VCaP (cell line): ENCODE measurements at regions not wholly inside any gene's neighbourhood (a gene's known extent, or its start where the extent isn't known, plus 50 kb on each side); places are given as distances from the start of the nearest gene placed in this dataset.

Source experiments
- H3K27ac ChIP-seq: fragments of 450-650 bp; 2 replicates; pipeline ENCODE4 v1.5.1; 2017
- TF ChIP-seq, protein P1 (sequence below): fragments of 450-650 bp; conservative IDR thresholded peaks from 2 replicates; pipeline ENCODE4 v1.5.1; 2017; ENCODE audit warnings: mild to moderate bottlenecking, moderate library complexity

DNA sequence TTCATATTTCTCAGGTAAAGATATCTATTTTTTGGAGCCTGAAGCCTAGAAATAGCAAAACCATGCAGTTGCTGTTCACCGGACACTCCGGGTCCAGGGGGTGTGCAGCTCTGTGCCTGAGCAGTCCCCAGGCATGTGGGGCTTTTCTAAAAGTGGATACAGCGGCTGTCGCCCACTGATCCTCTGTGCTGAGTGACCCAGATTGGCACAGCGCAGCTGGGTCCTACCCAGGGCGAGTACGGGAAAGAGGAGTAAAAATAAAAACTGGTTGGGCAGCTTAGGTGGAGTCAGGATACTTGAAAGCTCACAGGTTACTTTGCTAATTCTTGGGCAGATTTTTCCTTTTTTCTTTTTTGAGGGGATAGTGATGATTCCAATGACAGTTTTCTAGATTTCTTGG, 118.8 kb downstream of the UCHL1 start:
- TF ChIP-seq, protein P1, sequence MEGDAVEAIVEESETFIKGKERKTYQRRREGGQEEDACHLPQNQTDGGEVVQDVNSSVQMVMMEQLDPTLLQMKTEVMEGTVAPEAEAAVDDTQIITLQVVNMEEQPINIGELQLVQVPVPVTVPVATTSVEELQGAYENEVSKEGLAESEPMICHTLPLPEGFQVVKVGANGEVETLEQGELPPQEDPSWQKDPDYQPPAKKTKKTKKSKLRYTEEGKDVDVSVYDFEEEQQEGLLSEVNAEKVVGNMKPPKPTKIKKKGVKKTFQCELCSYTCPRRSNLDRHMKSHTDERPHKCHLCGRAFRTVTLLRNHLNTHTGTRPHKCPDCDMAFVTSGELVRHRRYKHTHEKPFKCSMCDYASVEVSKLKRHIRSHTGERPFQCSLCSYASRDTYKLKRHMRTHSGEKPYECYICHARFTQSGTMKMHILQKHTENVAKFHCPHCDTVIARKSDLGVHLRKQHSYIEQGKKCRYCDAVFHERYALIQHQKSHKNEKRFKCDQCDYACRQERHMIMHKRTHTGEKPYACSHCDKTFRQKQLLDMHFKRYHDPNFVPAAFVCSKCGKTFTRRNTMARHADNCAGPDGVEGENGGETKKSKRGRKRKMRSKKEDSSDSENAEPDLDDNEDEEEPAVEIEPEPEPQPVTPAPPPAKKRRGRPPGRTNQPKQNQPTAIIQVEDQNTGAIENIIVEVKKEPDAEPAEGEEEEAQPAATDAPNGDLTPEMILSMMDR, result no peak
- peak overlapping the region; percentile 63 for H3K27ac ChIP-seq

DNA sequence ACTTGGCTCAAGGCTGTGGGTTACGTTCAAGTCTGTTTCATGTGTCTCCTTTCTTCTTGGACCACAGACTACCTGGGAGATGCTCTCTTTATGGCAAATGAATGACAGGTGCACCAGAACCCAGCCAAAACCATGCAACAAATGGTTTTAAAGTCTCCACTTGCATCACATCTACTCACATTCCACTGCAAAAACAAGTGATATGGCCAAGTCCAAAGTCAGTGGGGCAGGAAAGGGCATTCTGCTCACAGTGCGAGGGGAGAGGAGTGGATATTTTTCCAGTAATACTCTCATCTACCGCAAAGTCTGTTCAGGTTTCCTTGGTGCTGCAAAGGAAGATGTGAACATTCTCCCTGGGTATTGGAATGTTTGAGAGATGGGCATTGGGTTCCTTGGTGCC, 120.5 kb downstream of the UCHL1 start:
- TF ChIP-seq, protein P1, result no peak
- no peak overlapping the region for H3K27ac ChIP-seq

DNA sequence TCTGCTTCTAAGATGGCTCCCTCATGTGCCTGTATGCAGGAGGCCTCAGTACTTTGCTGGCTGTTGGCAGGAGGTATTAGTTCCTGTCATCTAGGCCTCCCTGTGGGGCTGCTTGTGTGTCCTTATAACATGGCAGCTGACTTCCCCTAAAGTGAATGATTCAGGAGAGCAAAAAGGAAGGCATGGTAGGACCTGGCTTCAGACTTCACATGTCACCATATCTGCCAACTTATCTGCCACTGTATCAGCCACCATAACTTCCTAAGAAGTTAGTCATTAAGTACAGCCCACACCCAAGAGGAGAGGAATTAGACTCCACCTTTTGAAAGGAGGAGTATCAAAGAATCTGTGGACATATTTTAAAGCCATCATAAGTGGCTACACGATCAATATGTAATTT, 122.5 kb downstream of the UCHL1 start:
- TF ChIP-seq, protein P1, result no peak

DNA sequence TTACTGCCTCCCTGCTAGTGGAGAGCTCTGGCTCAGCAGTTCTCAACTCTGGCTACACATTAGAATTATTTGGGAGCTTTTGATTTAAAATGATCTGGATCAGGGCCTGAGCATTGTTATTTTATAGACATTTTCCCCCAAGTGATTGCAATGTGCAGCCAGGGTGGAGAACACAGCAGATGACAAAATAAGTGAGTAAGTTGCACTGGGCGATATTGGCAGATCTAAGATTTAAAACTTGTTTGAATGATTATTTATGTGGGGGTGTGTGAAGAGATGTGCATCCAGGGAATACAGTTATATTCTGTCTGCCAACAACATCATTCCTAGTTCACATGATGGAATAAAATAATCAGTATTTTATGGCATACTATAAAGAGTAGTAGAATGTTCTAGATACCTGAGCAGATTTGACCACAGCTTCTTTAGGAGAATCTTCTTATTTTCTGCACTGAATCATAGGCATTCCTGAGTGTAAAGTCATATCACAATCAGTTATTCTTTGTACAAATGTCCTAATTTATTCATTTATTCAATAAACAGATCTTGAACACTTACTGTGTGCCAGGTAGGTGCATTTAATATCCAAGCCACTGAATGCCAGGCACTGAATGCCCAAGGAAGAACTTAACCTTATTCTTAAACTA, 123.9 kb downstream of the UCHL1 start:
- no peak overlapping the region for H3K27ac ChIP-seq
- TF ChIP-seq, protein P1, result no peak

More for the DNA sequence above, 122.5 kb downstream of the UCHL1 start:
- H3K27ac ChIP-seq, result no peak overlapping the region

DNA sequence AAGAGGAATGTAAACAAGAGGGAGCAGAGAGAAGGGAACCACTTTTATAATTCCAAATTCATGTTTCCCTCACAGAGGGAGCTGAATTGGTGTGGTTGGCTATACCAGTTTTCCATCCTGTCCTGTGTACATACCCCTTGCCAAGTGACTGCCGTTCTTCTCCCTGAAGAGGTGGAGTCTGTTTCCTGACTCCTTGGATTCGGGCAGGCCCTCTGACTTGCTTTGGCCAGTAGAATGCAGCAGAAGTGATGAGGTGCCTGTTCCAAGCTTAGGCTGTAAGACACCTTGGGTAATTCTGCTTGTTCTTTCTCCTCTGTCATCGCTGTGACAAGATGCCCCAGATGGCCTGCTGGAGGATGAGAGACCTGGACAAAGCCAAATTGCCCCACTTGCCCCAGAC, 124.7 kb downstream of the UCHL1 start:
- H3K27ac ChIP-seq, result no peak overlapping the region
- TF ChIP-seq, protein P1, result no peak

DNA sequence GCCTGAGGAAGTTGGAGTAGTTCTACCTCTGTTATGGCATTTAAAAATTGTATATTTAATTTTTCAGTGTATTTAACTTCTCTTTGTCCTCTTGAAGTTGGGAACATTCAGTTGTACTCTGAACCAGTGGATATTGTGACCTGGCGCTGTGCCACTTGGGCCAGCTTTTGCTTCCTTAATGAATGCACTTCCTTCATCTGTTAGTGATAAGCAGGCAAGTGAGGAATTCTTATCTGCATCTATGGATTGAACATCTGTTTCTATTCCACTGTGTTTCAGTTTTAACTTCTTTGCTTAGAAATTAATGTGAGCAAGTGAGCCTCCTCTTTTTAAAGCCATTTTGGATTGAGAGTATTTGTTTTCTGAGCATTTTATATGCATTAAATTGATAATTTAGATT, 128.3 kb downstream of the UCHL1 start:
- TF ChIP-seq, protein P1, result no peak
- H3K27ac ChIP-seq, result peak overlapping the region; percentile 39

DNA sequence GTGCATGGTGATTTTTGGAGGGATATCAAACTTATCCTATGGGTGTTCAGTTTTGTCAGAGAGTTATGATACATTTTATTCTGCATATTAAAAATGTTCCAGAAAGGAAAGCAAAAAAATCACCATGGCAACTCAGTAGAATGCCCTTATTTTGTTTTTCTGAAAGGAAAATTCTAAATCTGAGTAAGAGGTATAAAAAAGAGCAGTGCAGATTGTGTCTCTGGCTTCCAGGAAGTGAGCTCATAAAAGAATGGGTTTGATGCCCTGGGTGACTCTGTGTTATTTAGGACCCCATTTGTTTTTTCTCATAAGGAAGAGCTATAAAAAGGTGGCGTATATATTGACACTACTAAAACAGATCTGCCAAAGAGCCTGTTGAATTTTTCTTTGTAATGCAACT, 128.8 kb downstream of the UCHL1 start:
- H3K27ac ChIP-seq, result peak overlapping the region; percentile 39; the same call in 1 of the 2 replicates
- TF ChIP-seq, protein P1, result no peak
